HUES64 (cell line): ENCODE measurements at regions not wholly inside any gene's neighbourhood (a gene's known extent, or its start where the extent isn't known, plus 50 kb on each side); places are given as distances from the start of the nearest gene placed in this dataset.

Experiments used
- H3K27ac ChIP-seq: 2 replicates; pipeline ENCODE4 v1.7.0; 2013; ENCODE audit warnings: low read depth, low read length, inconsistent platforms
- H3K27me3 ChIP-seq: 2 replicates; pipeline ENCODE4 v1.6.1; 2013; ENCODE audit warnings: mild to moderate bottlenecking, low read length; ENCODE audit not compliant: insufficient read depth
- H3K36me3 ChIP-seq: 2 replicates; pipeline ENCODE4 v1.6.1; 2013; ENCODE audit warnings: mild to moderate bottlenecking, low read length; ENCODE audit not compliant: insufficient read depth
- H3K4me1 ChIP-seq: 2 replicates; pipeline ENCODE4 v1.6.1; 2013; ENCODE audit warnings: mild to moderate bottlenecking, low read length, moderate library complexity; ENCODE audit not compliant: insufficient read depth
- H3K4me3 ChIP-seq: 2 replicates; pipeline ENCODE4 v1.5.1; 2013; ENCODE audit warnings: mild to moderate bottlenecking, low read length, moderate library complexity
- H3K9ac ChIP-seq: 2 replicates; pipeline ENCODE4 v1.6.1; 2013; ENCODE audit warnings: mild to moderate bottlenecking, low read depth, low read length
- H3K9me3 ChIP-seq: 2 replicates; pipeline ENCODE4 v1.6.1; 2013; ENCODE audit warnings: low read depth, low read length; ENCODE audit not compliant: insufficient read depth
- WGBS: fragments of 150-250, 120-280 bp; methylation state at CpG from one replicate; pipeline ENCODE4 v1.1.7; 2013; ENCODE audit warnings: missing lambda C conversion rate; 5-methylcytosine and 5-hydroxymethylcytosine counted together

- WGBS: no CpG with 5 or more reads among the region's 2 CpGs
- H3K9ac ChIP-seq: no peak overlapping the region
- H3K27ac ChIP-seq: no peak overlapping the region
- H3K4me3 ChIP-seq: no peak overlapping the region
- no peaks in the 10 kb centered on the region for H3K36me3 ChIP-seq
- H3K27me3 ChIP-seq: no peaks in the 10 kb centered on the region
- no peaks in the 10 kb centered on the region; the same call in 1 of the 2 replicates for H3K9me3 ChIP-seq
- no peaks in the 10 kb centered on the region for H3K4me1 ChIP-seq
Observed at GRCh38 chr4:161008527-161008926, 1155.3 kb downstream of the FSTL5 start.

- 100% methylated on average over 1 of the region's 2 CpGs for WGBS
- Histone ChIP-seq H3K36me3 (no peaks in the 10 kb centered on the region), H3K9ac (no peak overlapping the region), H3K4me1 (no peaks in the 10 kb centered on the region), H3K4me3 (no peak overlapping the region), H3K27ac (no peak overlapping the region), H3K9me3 (no peaks in the 10 kb centered on the region), H3K27me3 (no peaks in the 10 kb centered on the region)
Observed at GRCh38 chr4:161010227-161010626, 1153.6 kb downstream of the FSTL5 start.
